ENCODE measurements at regions not wholly inside any gene's neighbourhood (a gene's known extent, or its start where the extent isn't known, plus 50 kb on each side); places are given as distances from the start of the nearest gene placed in this dataset.

- Mint-ChIP-seq H3K36me3 (ENCODE audit: low read depth) (no peaks in the 10 kb centered on the region), H3K9me3 (ENCODE audit: low read depth) (no peaks in the 10 kb centered on the region), H3K4me1 (ENCODE audit: low read depth) (peaks cover 4% of the 10 kb centered on the region), H3K27me3 (ENCODE audit: low read depth) (peaks cover 11% of the 10 kb centered on the region), H3K4me3 (ENCODE audit: unreplicated experiment) (no peak overlapping the region), H3K27ac (ENCODE audit: unreplicated experiment) (no peak overlapping the region)
- no peak for DNase-seq (ENCODE audit: low spot score)
- TF ChIP-seq CTCF (IDR thresholded peaks at IDR 0.05), result no peak
These were observed 1125.7 kb downstream of the BRINP3 start for GRCh38 chr1:189351960-189352359.

DNA sequence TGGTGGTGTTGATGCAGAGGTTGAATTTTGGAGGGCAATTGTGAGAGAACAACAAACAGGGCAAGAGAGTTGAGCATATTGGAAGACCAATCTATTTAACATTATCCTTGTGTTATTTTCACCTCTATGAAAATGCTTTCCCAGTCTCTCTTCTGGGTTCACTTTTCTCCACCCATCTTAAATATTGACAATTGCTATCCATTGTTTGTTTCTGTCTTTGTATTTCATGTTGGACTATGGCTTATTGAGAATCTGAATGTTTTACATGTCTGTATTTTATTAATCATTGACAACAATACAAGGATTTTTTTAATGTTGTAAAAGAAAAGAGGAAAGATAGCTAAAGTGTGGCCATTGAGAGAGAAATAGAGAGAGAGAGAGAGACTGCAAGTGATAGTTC is 1121.5 kb downstream of the BRINP3 start:
- peaks cover 4% of the 10 kb centered on the region for H3K4me1 Mint-ChIP-seq (ENCODE audit: low read depth)

DNA sequence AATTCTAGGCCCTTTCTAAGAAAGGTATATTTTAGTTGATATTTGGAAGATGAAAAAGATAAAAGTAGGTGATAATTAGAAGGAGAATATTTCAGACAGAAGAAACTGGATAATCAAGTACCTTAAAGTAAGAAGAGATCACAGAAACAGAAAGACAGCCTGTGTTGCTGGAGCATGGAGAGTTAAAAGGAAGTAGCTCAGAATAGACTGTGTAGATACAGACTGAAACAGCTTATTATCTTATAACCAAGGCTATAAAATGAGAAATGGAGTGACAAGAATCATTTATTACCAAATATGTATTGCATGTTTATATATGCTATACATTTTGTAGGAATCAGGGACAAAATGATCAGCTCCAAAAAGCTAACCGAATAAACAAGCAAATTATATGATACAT is 1120.3 kb downstream of the BRINP3 start:
- DNase-seq (ENCODE audit: low spot score), result no peak
- Mint-ChIP-seq H3K4me1 (ENCODE audit: low read depth) (peaks cover under 1% of the 10 kb centered on the region), H3K36me3 (ENCODE audit: low read depth) (no peaks in the 10 kb centered on the region), H3K4me3 (ENCODE audit: unreplicated experiment) (no peak overlapping the region), H3K27me3 (ENCODE audit: low read depth) (no peaks in the 10 kb centered on the region), H3K27ac (ENCODE audit: unreplicated experiment) (no peak overlapping the region), H3K9me3 (ENCODE audit: low read depth) (no peaks in the 10 kb centered on the region)
- TF ChIP-seq CTCF (IDR thresholded peaks at IDR 0.05), result no peak

More for the DNA sequence above, 1121.5 kb downstream of the BRINP3 start:
- no peak overlapping the region for H3K27ac Mint-ChIP-seq (ENCODE audit: unreplicated experiment)
- TF ChIP-seq CTCF (IDR thresholded peaks at IDR 0.05), result no peak
- DNase-seq (ENCODE audit: low spot score), result no peak
- no peak overlapping the region for H3K4me3 Mint-ChIP-seq (ENCODE audit: unreplicated experiment)
- H3K27me3 Mint-ChIP-seq (ENCODE audit: low read depth), result no peaks in the 10 kb centered on the region
- no peaks in the 10 kb centered on the region for H3K9me3 Mint-ChIP-seq (ENCODE audit: low read depth)
- no peaks in the 10 kb centered on the region for H3K36me3 Mint-ChIP-seq (ENCODE audit: low read depth)

- H3K4me3 Mint-ChIP-seq (ENCODE audit: unreplicated experiment), result no peak overlapping the region
- no peak overlapping the region for H3K27ac Mint-ChIP-seq (ENCODE audit: unreplicated experiment)
- H3K4me1 Mint-ChIP-seq (ENCODE audit: low read depth), result no peaks in the 10 kb centered on the region
- DNase-seq (ENCODE audit: low spot score), result no peak
- H3K9me3 Mint-ChIP-seq (ENCODE audit: low read depth), result no peaks in the 10 kb centered on the region
- no peak for TF ChIP-seq CTCF (IDR thresholded peaks at IDR 0.05)
- no peaks in the 10 kb centered on the region for H3K27me3 Mint-ChIP-seq (ENCODE audit: low read depth)
- H3K36me3 Mint-ChIP-seq (ENCODE audit: low read depth), result no peaks in the 10 kb centered on the region
These were observed 1108.1 kb downstream of the BRINP3 start for GRCh38 chr1:189369612-189370011.

- no peak overlapping the region for H3K27ac Mint-ChIP-seq (ENCODE audit: unreplicated experiment)
- H3K4me1 Mint-ChIP-seq (ENCODE audit: low read depth), result no peaks in the 10 kb centered on the region
- no peak for TF ChIP-seq CTCF (IDR thresholded peaks at IDR 0.05)
- H3K27me3 Mint-ChIP-seq (ENCODE audit: low read depth), result no peaks in the 10 kb centered on the region
- DNase-seq (ENCODE audit: low spot score), result no peak
- no peaks in the 10 kb centered on the region for H3K36me3 Mint-ChIP-seq (ENCODE audit: low read depth)
- H3K4me3 Mint-ChIP-seq (ENCODE audit: unreplicated experiment), result no peak overlapping the region
- H3K9me3 Mint-ChIP-seq (ENCODE audit: low read depth), result peaks cover 9% of the 10 kb centered on the region
These were observed 1102.8 kb downstream of the BRINP3 start for GRCh38 chr1:189374816-189375215.

Data from chondrocyte (in vitro differentiated cells).